PC-9 (cell line): ENCODE measurements at regions not wholly inside any gene's neighbourhood (a gene's known extent, or its start where the extent isn't known, plus 50 kb on each side); places are given as distances from the start of the nearest gene placed in this dataset.

Source experiments
- BruUV-seq: library from RNA; stranded (reverse); fragments of 400-500 nt; replicated peaks from 2 replicates; lab custom pipeline; 2021; lab: Mats Ljungman, UMichigan
- CTCF ChIA-PET: fragments of 300-600 bp; sonication (Branson Sonifier 250); formaldehyde crosslinking; loops from one replicate; lab custom pipeline; 2022; ENCODE audit warnings: antibody characterized with exemption; lab: Charles Lee
- POLR2A ChIA-PET: fragments of 300-600 bp; sonication (Branson Sonifier 250); formaldehyde crosslinking; loops from one replicate; lab custom pipeline; 2022; ENCODE audit warnings: antibody characterized with exemption; ENCODE audit not compliant: unreplicated experiment; lab: Charles Lee
- DNase-seq, 2 experiments: peaks; one replicate each; pipeline versions ENCODE4 v3.0.0 to v3.0.0-alpha.2; 2015 to 2022; ENCODE audit warnings: mixed read lengths in 1 of 2
- H2AFZ ChIP-seq: fragments of 200-600 bp; sonication (generic); 2 replicates; pipeline ENCODE4 v1.8.1; 2017; ENCODE audit warnings: antibody characterized with exemption
- H3F3A ChIP-seq: fragments of 200-600 bp; sonication (generic); 2 replicates; pipeline ENCODE4 v1.8.1; 2017; ENCODE audit warnings: antibody characterized with exemption, mild to moderate bottlenecking, low read depth; ENCODE audit not compliant: insufficient read depth
- H3K27ac ChIP-seq: fragments of 200-600 bp; sonication (generic); 2 replicates; pipeline ENCODE4 v1.6.1; 2016; ENCODE audit warnings: mixed run types
- H3K27me3 ChIP-seq: fragments of 200-600 bp; sonication (generic); 2 replicates; pipeline ENCODE4 v1.6.1; 2016; ENCODE audit warnings: low read depth, mixed run types; ENCODE audit not compliant: insufficient read depth
- H3K36me3 ChIP-seq: fragments of 200-600 bp; sonication (generic); 2 replicates; pipeline ENCODE4 v1.6.1; 2016; ENCODE audit warnings: low read depth, mixed run types
- H3K4me1 ChIP-seq: fragments of 200-600 bp; sonication (generic); replicated peaks from 2 replicates; pipeline ENCODE4 v1.6.1; 2016; ENCODE audit warnings: mixed run types; ENCODE audit not compliant: insufficient read depth
- H3K4me2 ChIP-seq: fragments of 200-600 bp; sonication (generic); 2 replicates; pipeline ENCODE4 v1.6.1; 2017; ENCODE audit warnings: mixed run types
- H3K4me3 ChIP-seq: fragments of 200-600 bp; sonication (generic); 2 replicates; pipeline ENCODE4 v1.6.1; 2016; ENCODE audit warnings: mixed run types
- H3K79me2 ChIP-seq: fragments of 200-600 bp; sonication (generic); 2 replicates; pipeline ENCODE4 v1.6.1; 2017; ENCODE audit warnings: low read depth, mixed run types
- H3K9me2 ChIP-seq: fragments of 200-600 bp; sonication (generic); 2 replicates; pipeline ENCODE4 v1.8.1; 2017; ENCODE audit warnings: mild to moderate bottlenecking; ENCODE audit not compliant: insufficient read depth
- H3K9me3 ChIP-seq: fragments of 200-600 bp; sonication (generic); 2 replicates; pipeline ENCODE4 v1.8.1; 2016; ENCODE audit warnings: low read depth; ENCODE audit not compliant: insufficient read depth
- H4K20me1 ChIP-seq: fragments of 200-600 bp; sonication (generic); 2 replicates; pipeline ENCODE4 v1.8.1; 2017; ENCODE audit not compliant: insufficient read depth
- EZH2 ChIP-seq: fragments of 200-600 bp; sonication (generic); IDR thresholded peaks from 2 replicates; pipeline ENCODE4 v1.8.0; 2017; ENCODE audit warnings: antibody characterized with exemption, low read depth
- intact Hi-C: fragments of 100-400 bp; cut with micrococcal nuclease; formaldehyde crosslinking; loops from one replicate; pipeline ENCODE4 v1.10.0; 2022; ENCODE audit not compliant: unreplicated experiment
- TF ChIP-seq, protein P1 (sequence below): fragments of 200-600 bp; sonication (generic); conservative IDR thresholded peaks from 2 replicates; pipeline ENCODE4 v1.6.1; 2017; ENCODE audit warnings: mixed run types, antibody characterized with exemption, mild to moderate bottlenecking, moderate library complexity

GRCh38 chr6:137756788-137757187 is 110.3 kb upstream of the TNFAIP3 start:
- Histone ChIP-seq H3K4me2 (no peak overlapping the region), H4K20me1 (no peaks in the 10 kb centered on the region)

GRCh38 chr6:137758661-137759060 is 108.4 kb upstream of the TNFAIP3 start:
- Histone ChIP-seq H3K9me3 (peaks cover 3% of the 10 kb centered on the region; the same call in 1 of the 2 replicates), H3K27ac (no peak overlapping the region), H3K27me3 (no peaks in the 10 kb centered on the region), H3K4me2 (no peak overlapping the region), H3K4me1 (peaks cover 22% of the 10 kb centered on the region), H4K20me1 (no peaks in the 10 kb centered on the region), H3K79me2 (no peaks in the 10 kb centered on the region), H3F3A (peaks cover 9% of the 10 kb centered on the region), H3K36me3 (no peaks in the 10 kb centered on the region), H3K4me3 (no peak overlapping the region), H3K9me2 (no peaks in the 10 kb centered on the region), H2AFZ (no peak overlapping the region)
- intact Hi-C loops = no loop called here
- ChIA-PET CTCF (no interaction called here), POLR2A (no interaction called here)
- DNase-seq = no peak
- no peak for TF ChIP-seq EZH2
- no TSS peak for BruUV-seq

More at GRCh38 chr6:137756788-137757187, 110.3 kb upstream of the TNFAIP3 start:
- DNase-seq = peak in 1 of 2 experiments; percentile 43
- H3K27me3 ChIP-seq = no peaks in the 10 kb centered on the region
- no peaks in the 10 kb centered on the region for H3K9me3 ChIP-seq
- intact Hi-C loops = no loop called here
- TF ChIP-seq, protein P1, sequence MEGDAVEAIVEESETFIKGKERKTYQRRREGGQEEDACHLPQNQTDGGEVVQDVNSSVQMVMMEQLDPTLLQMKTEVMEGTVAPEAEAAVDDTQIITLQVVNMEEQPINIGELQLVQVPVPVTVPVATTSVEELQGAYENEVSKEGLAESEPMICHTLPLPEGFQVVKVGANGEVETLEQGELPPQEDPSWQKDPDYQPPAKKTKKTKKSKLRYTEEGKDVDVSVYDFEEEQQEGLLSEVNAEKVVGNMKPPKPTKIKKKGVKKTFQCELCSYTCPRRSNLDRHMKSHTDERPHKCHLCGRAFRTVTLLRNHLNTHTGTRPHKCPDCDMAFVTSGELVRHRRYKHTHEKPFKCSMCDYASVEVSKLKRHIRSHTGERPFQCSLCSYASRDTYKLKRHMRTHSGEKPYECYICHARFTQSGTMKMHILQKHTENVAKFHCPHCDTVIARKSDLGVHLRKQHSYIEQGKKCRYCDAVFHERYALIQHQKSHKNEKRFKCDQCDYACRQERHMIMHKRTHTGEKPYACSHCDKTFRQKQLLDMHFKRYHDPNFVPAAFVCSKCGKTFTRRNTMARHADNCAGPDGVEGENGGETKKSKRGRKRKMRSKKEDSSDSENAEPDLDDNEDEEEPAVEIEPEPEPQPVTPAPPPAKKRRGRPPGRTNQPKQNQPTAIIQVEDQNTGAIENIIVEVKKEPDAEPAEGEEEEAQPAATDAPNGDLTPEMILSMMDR = no peak
- no peak for TF ChIP-seq EZH2
- 0 out of 2 replicates have a peak, but pooled peaks cover 6% of the 10 kb centered on the region for H3K4me1 ChIP-seq
- POLR2A ChIA-PET = interaction anchor here (0.6 kb wide), 1 partner anchor 109 kb away, joined by 4 read pairs; no protein-coding TSS in a partner anchor
- H2AFZ ChIP-seq = no peak overlapping the region
- no peaks in the 10 kb centered on the region for H3K9me2 ChIP-seq
- H3K36me3 ChIP-seq = no peaks in the 10 kb centered on the region
- no peaks in the 10 kb centered on the region for H3K79me2 ChIP-seq
- CTCF ChIA-PET = interaction anchor here (0.7 to 1.0 kb wide), 2 partner anchors 111 to 1086 kb away, joined by 3 to 5 read pairs; partner anchors contain the start of gene TNFAIP3
- no peaks in the 10 kb centered on the region for H3F3A ChIP-seq
- BruUV-seq = no TSS peak
- no peak overlapping the region for H3K4me3 ChIP-seq
- H3K27ac ChIP-seq = no peak overlapping the region

GRCh38 chr6:137759624-137760023 is 107.4 kb upstream of the TNFAIP3 start:
- Histone ChIP-seq H3F3A (peaks cover 19% of the 10 kb centered on the region), H3K27me3 (no peaks in the 10 kb centered on the region), H2AFZ (no peak overlapping the region), H3K9me3 (peaks cover 3% of the 10 kb centered on the region; the same call in 1 of the 2 replicates), H3K4me2 (no peak overlapping the region), H3K79me2 (no peaks in the 10 kb centered on the region), H3K4me1 (peaks cover 31% of the 10 kb centered on the region), H3K27ac (no peak overlapping the region), H3K36me3 (no peaks in the 10 kb centered on the region), H4K20me1 (no peaks in the 10 kb centered on the region), H3K9me2 (no peaks in the 10 kb centered on the region), H3K4me3 (no peak overlapping the region)
- intact Hi-C loops = loop anchor here (5.0 kb wide), 1 partner anchor 53 kb away; no protein-coding TSS in a partner anchor
- no TSS peak for BruUV-seq
- TF ChIP-seq, protein P1 = no peak
- no peak for TF ChIP-seq EZH2
- no peak for DNase-seq
- POLR2A ChIA-PET = no interaction called here
- CTCF ChIA-PET = no interaction called here
